Activated T-cell treated with anti-CD3 and anti-CD28 coated beads, Interleukin-2, amount 50 U/mL, for 48 hours (primary cell): ENCODE measurements at regions not wholly inside any gene's neighbourhood (a gene's known extent, or its start where the extent isn't known, plus 50 kb on each side); places are given as distances from the start of the nearest gene placed in this dataset.
"Not testable (repeated sequence)": the region's sequence is repeated elsewhere in the genome, so short reads cannot be mapped to it uniquely, and the experiment has no call there.

Experiments
- DNase-seq, 2 experiments: peaks; one replicate each; pipeline ENCODE4 v3.0.0-alpha.2; 2020

DNA sequence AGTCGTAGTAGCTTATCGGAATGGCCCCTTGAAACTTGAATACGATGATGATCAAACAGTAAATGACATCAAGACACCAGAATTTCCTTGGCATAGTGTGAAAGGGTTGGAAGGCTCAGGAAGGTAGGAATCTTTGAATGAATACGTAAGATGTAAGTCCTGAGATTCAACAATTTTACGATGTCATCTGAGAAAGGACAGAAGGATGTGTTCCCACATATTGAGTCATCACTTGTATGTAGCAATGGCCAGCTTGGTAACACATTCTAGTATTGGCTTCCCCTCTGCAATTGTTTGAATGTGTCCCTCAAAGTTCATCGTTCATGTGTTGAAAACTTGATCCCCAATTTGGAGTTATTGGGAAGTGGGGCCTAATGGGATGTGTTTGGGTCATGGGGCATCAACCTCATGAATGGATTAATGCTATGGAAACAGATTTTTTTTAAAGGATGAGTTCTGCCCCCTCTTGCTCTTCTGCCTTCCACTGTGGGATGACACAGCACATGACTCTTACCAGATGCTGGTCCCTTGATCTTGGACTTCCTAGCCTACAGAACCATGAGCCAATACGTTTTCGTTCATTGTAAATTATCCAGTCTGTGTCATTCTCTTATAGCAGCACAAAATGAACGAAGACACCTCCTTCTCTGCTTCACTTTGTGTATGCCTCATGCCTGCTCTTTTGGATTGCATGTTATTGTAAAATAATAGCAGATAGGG, 284.6 kb downstream of the BCAT1 start:
- no peak for DNase-seq

DNA sequence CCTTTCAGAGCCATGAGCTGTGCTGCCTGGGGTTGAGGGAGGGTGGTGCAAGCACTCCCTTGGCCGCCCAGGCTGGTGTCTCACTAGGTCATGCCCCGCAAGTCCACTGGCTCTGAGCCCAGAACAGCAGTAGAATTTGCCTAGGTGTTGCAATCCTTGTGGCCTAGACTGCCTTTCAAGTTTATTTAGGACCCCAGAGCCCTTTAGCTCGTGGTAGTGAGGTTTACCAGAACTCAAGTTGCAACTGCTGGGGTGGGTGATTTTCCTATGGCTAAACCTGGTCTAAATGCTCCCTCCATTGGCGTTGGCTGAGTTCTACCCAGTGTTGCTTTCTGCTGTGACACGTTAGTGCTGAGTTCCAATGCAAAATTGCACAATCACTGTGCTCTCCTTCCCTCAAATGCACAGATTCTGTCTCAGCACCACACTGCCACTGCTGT, 287.2 kb downstream of the BCAT1 start:
- no peak for DNase-seq

DNA sequence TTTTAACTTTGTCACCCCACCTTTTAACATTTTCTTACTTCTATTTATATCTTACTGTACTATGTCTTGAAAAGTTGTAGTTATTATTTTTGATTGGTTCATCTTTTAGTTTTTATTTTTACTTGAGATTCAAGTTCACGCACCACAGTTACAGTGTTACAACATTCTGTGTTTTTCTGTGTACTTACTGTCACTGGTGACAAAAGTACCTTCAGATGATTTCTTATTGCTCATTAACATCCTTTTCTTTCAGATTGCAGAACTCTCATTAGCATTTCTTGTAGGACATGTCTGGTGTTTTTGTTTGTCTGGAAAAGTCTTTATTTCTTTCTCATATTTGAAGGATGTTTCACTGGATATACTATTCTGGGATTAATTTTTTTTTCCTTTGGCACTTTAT, 289.9 kb downstream of the BCAT1 start:
- no peak for DNase-seq

DNA sequence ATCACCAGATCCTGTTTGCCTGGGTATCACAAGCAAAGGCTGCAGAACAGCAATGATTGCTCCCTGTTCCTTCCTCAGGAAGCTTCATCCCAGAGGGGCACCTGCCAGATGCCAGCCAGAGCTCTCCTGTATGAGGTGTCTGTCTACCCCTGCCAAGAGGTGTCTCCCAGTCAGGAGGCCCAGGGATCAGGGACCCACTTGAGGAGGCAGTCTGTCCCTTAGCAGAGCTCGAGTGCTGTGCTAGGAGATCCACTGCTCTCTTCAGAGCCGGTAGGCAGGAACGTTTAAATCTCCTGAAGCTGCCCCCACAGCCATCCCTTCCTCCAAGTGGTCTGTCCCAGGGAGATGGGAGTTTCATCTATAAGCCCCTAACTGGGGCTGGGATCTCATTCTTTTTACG, 294.6 kb downstream of the BCAT1 start:
- not testable (repeated sequence) for DNase-seq

DNA sequence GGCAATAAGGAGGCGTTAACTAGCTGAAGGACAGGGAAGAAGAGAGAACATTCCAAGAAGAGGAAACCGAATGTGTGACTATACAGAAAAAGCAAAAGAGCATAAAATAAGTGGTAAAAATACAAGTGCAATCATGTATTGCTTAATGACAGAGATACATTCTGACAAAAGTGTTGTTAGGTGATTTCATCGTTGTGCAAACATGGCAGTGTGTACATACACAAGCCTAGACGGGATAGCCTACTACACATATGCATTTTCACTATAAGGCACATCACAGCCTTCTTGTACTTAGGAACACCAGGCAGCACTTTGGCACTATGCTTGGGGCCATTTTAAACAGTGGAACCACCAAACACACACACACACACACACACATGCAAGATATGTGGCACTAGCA, 299.3 kb downstream of the BCAT1 start:
- DNase-seq, result no peak

DNA sequence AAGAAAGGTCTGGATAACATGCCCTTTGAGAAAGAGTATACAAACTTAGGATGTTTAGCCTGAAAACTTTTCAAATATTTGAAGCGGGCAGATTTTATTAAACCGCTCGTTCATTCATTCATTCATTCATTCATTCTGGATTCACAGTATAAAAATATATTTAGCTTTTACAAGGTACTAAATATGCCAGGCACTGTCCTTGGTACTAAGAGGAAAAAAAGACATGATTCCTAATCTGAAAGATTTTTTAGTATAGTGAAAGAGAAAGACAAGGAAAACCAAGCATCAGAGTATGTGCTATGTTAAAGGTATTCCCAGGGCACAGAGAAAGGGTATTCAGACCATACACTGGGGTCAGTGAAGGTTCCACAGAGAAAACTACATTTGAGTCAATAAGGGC, 299.7 kb downstream of the BCAT1 start:
- no peak for DNase-seq

DNA sequence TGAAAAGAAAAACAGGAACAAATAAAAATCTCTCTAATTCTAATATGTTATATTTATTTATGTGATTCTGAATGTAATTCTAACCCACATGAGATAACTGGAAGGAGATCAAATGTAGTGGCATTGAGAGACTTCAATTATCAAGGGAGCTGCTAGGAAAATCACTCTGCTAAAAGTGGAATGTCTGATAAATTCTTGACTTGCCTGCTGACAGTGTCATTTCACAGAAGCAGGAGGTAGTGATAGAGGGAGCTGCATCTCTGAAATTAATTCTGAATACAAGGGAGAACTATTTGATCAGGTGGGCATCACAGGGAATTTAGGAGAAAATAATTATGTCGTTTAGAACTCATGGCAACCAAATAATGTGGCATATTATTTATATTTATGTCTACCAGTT, 303.6 kb downstream of the BCAT1 start:
- no peak for DNase-seq

DNA sequence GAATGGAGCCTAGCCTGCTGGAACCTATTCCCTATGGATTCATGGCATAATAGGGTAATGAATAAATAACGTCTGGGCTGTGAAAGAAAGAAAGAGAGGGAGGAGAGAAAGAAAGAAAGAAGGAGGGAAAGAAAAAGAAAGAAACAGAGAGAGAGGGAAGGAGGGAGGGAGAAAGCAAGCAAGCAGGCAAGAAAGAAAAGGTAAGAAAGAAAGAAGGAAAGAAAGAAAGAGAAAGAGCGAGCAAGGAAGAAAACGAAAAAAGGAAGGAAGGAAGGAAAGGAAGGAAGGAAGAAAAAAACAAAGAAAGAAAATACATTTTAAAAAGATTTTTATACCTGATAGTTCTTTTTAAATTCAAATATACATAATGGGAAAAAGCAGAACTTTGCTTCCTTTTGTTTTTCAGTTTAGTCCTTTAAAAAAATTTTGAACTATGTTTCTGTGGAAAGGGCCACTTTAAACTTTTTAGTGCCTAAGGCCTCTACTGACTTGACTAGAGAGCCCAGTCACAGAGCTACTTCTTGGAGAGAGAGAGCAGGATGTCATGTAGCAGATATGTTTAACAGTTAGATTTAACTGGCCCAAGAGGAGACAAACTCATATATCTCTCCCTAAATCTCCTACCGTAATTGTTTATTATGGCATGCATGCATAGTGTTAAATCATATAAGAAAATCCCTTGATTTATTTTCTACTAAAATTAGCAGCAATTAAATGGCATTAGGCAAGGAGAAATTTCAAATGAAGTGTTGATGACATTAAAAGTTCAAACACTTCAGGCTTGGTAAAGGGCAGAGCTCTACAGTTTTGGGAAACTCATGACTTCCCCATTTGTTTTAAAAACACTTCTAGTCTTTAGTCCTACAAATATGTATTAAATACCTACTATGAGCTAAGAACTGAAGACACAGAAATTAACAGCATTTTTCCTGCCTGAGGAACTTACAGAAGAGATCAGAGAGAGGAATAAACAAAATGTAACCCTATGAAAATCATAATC, 305.5 kb downstream of the BCAT1 start:
- DNase-seq, result no peak

DNA sequence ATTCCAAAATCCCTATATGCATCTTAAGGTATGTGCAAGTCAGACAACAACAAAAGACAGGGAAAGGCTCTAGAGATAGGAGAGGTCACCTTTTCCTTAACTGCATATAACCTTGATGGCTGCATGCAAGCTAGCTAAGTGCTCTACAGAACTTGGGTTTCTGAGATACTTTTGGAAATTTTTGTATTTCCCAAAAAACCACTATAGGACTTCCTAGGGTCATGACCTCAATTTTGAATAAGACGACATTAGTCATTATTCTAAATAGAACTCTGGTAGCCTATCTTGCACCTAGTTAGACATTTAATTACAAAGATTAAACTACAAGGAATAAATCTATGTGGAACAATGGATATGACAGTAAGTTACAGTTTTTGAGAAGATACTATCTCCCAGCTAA, 309.3 kb downstream of the BCAT1 start:
- no peak for DNase-seq

DNA sequence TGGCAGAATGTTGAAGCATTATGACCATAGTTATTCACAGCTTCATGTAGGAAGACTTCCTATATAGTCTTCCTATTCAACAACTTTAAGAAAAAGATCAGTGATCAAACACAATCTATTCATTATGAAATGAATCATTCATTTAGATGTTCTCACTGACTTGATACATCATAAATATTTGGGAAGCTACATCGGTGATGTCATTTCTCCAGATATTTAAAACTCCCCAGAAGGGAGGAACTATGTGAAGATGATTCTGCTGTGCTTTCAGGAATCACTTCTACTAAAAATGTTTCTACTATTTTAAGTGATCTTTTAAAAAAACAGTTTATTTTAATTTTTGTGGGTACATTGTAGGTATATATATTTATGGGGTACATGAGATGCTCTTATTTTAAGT, 316.4 kb downstream of the BCAT1 start:
- DNase-seq, result no peak

DNA sequence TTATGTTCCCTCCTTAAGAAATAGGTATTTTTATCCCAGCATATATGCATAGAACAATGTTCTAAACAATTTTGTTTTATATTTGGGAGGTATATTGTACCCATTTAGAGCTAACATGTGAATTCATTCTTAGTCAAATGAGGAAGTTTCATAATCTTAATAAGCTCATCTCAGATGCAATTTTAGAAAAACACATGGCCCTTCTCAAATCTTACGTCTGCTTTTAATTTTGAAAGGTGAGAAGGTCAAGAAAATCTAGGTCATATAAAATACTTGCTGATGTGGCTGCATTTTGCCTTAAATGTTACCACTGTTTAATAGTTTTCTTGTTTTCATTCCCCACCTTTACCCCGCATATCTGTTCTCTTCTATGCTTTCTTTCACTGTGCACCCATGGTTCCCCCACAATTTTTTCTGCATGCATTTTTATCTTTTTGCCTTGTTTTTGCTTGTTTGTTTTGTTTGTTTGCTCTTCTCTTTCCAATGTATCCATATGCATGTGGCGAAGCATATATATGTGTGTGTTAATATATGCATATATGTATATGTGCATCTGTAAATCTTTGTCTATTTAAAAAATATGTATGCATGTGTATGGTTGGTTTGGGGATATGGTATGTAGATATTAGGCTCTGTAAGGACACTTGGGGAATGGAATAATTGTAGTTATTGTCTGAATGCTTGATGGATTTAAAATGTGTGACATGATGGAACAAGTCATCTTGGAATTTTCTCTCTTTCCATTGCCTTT, 317.1 kb downstream of the BCAT1 start:
- no peak for DNase-seq

DNA sequence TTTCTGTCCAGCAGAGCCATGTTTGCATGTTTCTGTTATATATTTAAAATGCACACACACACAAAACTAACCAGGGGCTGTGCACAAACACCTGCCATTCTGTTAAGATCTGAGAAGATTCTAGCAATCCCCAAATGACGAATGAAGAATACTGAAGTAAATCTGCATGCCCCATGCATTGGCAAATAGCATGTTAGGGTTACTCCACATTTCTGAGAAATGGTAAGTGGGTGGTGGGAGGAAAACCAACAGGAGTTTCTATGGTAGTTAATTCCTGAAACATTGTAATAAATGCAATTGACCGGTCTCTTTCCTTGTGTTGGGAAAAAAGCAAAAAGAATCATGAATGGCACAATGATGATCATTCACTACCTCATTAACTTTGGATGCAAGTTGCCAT, 318.0 kb downstream of the BCAT1 start:
- DNase-seq, result no peak

DNA sequence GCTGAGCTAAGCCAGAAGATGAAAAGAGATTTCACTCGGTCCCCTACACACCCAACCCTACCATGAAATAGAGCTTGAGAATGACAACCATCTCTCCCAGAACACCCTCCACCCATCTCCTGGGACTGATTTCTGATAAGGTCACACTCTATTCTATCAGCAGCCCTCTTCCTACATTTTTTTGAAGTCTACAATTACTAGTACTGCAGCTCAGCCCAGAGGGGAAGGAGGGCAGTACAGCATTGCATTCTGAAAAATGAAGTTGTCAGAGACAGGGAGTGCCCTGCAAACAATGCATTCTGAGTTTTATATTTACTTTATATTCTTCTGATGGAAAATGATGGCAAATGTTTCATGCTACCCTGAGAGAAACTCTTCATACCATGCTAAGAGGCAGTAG, 318.5 kb downstream of the BCAT1 start:
- DNase-seq, result no peak

DNA sequence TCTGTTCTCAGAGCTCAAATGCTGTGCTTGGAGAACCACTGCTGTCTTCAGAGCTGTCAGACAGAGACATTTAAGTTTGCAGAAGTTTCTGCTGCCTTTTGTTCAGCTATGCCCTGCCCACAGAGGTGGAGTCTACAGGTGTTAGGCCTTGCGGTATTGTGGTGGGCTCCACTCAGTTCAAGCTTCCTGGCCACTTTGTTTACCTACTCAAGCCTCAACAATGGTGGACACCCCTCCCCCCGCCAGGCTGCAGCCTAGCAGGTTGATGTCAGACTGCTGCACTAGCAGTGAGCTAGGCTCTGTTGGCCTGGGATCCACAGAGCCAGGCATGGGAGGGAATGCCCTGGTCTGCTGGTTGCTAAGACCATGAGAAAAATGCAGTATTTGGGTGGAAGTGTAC, 323.8 kb downstream of the BCAT1 start:
- no peak for DNase-seq

DNA sequence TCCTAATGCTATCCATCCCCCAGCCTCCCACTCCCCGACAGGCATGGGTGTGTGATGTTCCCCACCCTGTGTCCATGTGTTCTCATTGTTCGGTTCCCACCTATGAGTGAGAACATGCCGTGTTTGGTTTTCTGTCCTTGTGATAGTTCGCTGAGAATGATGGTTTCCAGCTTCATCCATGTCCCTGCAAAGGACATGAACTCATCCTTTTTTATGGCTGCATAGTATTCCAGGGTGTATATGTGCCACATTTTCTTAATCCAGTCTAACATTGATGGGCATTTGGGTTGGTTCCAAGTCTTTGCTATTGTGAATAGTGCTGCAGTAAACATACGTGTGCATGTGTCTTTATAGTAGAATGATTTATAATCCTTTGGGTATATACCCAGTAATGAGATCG, 328.9 kb downstream of the BCAT1 start:
- not testable (repeated sequence) for DNase-seq

DNA sequence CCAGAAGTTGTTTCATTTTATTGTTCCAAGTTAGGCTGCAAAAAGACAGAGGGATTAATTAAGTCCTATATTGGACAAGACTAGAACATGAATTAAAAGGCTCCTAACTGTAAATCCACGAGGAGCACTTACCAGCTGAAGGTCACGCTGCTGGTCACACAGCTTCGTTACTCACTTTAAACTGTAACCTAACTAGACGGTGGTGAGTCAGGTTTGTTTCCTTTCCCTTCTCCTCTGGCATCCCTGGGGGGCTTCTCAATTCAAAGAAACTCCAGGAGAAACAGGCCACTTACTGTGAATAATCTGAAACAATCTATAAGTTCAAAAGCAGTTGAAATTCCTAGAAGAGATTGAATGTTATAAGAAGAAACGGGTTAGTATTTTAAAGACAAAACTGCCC, 331.4 kb downstream of the BCAT1 start:
- DNase-seq, result no peak

DNA sequence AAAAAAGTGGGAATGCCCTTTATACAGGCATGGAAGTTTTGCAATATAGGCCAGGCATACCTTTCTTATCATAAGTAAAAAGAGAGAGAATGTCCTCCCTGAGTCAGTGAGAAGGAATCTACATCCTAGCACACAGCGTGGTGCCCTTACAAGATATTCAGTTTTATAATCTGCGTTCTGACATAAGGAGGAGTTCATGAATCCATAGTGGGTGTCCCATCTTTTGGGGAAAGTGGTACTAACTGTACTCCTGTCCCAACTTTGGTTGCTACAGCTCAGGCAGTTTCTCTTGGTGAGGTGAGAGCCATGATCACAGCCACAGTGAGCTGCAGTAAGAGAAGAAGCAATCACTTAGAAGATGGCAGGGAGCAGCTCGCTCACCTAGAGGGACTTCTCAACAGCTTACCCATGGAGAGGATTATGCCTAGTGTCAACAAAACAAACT, 332.9 kb downstream of the BCAT1 start:
- no peak for DNase-seq

DNA sequence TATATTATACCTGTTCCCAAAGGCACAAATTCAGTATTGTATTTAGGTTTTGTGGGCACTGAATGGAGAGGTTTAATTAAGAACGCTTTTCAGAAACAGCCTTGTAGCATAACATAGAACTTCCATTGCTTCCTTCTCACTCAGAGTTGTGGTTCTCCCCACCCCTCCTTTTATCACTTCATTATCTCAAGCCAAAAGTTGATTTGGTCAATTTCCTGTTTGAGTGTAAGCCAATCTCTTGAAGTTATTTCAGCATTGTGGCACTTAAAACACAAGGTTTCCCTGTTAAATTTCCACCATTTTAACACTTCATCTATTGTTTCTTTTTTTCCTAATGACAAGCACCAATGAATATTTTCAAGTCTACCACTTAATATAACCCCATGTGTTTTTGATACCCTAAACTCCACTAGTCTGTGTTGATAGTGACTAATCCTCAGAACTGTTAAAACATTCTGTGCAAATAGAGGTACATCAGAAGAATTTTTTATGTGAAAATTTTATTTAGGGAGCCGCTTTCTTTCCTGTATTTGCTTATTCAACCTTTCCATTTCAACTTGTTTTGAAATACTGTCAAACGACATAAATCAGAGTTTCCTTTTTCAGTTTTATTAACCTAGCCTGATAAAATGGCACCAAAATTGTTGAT, 340.1 kb downstream of the BCAT1 start:
- DNase-seq, result no peak

DNA sequence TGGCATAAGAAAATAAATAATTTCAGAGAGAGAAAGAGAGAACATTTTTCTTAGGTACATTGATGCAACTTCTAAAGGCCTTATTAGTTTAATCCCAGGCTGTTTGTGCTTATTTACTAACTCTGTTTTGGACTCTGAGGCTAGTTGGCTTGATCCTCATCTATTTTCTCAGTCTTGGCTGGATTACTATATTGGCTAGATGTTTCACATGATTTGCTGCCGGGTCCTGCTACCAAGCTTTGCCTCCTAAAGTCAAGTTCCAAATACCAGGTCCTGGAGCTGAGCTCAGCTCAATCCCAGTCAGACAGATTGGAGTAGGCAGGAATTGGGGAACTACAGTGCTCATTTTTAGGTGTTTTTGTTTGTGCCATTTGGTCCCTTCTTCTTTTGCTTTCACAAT, 340.8 kb downstream of the BCAT1 start:
- DNase-seq, result no peak

DNA sequence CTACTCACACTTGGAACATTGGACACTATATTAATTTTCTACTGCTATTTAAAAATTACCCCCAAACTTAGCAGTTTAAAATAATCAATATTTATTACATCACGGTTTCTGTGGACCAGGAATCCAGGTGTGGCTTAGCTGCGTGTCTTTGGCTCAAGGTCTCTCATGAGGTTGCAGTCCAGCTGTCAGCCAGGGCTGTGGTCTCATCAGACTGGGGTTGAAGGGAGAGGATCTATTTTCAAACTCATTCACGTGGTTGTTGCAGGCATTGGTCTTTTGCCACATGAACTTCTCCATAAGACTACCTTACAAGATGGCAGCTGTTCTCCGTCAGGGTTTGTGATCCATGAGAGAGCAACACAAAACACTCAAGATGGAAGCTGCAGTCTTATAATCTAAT, 343.0 kb downstream of the BCAT1 start:
- no peak for DNase-seq

DNA sequence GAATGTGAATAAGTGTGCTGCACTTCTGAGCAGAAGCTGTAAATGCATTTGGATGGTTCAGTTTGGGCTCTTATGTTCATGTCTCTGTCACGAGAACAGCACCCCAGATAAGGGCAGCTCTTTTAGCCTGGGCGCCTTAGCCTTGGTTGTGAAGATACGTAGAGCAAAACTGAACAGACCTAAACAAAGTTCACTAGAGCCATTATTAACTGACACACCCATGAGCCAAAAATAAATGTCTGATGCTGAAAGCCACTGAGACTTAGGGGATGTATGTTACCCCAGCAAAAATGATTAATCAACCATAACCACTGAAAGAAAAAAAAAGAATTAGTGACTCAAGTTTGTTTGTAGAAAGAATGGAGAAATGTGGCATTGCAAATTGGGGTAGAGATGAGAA, 343.4 kb downstream of the BCAT1 start:
- DNase-seq, result no peak

DNA sequence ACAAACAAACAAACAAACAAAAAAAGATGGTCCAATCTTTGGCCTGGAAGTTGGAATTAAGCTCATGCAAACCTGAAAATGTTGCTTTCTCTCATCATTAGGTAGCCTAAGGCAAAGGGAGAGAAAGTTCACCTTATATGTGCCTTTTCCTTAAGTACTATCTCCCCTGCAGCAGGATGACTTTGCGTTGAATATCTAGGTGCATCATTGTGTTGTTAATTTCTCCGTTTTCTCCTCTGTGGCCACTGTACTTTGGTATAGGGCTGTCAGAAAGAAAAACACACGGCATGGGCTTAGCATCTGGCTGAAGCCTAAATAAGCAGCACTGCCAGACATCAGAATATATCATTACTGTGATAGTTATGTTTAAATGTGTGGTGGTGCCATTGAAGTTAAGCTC, 345.5 kb downstream of the BCAT1 start:
- DNase-seq, result no peak

DNA sequence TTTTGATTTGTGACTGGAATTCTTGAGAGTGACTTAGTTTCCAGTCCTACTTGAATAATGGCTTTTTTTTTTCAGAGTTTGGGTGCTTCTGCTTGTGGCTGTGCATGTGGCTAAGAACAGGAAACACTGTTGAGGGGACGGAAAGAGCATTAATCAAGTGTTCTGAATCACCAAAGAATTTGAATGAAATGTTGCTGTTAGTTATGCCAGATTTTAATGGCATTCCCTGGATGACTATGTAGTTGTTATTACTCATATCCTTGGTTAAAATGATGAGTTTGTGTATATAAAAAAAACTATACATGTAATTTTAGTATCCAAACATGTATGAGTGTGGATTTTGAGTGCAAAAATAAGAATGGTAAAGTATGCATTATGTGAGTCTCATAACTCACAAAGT, 347.9 kb downstream of the BCAT1 start:
- no peak for DNase-seq
